ENCODE measurements at regions not wholly inside any gene's neighbourhood (a gene's known extent, or its start where the extent isn't known, plus 50 kb on each side); places are given as distances from the start of the nearest gene placed in this dataset.

GRCh38 chr18:10153924-10154752, 240.3 kb downstream of the VAPA start:
- no peaks in the 10 kb centered on the region for H3K27me3 ChIP-seq
- WGBS, 3 donors = 42 to 56% (median 52%) methylated on average over 2 of the region's 2 CpGs
- H3K9me3 ChIP-seq = no peaks in the 10 kb centered on the region
- H3K36me3 ChIP-seq = no peaks in the 10 kb centered on the region
- no peak overlapping the region for H3K4me3 ChIP-seq
- H3K27ac ChIP-seq = no peak overlapping the region
- H3K4me1 ChIP-seq (ENCODE audit: insufficient read depth) = peaks cover 1% of the 10 kb centered on the region
- DNase-seq = no peak
- no peak for TF ChIP-seq POLR2A (IDR thresholded peaks at IDR 0.05)
- intact Hi-C loops (cut with DNase I) = no loop called here

DNA sequence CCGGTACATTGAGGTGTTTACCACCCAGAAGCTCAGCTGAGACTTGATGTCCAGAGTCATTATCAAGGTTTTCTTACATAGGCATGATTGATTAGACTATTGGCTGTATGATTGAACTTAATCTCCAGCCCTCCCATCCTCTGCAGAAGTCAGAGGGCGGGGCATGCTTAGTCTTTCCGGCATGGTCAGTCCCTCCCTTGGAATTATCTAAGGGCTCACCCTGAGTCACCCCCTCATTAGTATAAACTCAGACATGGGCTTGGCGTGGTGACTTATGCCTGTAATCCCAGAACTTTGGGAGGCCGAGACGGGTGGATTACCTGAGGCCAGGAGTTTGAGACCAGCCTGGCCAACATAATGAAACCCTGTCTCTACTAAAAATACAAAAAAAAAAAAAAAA, 243.9 kb downstream of the VAPA start:
- H3K27me3 ChIP-seq = no peaks in the 10 kb centered on the region
- no peak overlapping the region for H3K4me3 ChIP-seq
- no peaks in the 10 kb centered on the region for H3K9me3 ChIP-seq
- peaks cover 1% of the 10 kb centered on the region for H3K4me1 ChIP-seq (ENCODE audit: insufficient read depth)
- TF ChIP-seq POLR2A (IDR thresholded peaks at IDR 0.05) = no peak
- TF ChIP-seq EP300 (IDR thresholded peaks at IDR 0.05) = no peak
- TF ChIP-seq, protein P1, sequence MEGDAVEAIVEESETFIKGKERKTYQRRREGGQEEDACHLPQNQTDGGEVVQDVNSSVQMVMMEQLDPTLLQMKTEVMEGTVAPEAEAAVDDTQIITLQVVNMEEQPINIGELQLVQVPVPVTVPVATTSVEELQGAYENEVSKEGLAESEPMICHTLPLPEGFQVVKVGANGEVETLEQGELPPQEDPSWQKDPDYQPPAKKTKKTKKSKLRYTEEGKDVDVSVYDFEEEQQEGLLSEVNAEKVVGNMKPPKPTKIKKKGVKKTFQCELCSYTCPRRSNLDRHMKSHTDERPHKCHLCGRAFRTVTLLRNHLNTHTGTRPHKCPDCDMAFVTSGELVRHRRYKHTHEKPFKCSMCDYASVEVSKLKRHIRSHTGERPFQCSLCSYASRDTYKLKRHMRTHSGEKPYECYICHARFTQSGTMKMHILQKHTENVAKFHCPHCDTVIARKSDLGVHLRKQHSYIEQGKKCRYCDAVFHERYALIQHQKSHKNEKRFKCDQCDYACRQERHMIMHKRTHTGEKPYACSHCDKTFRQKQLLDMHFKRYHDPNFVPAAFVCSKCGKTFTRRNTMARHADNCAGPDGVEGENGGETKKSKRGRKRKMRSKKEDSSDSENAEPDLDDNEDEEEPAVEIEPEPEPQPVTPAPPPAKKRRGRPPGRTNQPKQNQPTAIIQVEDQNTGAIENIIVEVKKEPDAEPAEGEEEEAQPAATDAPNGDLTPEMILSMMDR (IDR thresholded peaks at IDR 0.05) = no peak
- H3K27ac ChIP-seq = no peak overlapping the region
- 90 to 97% (median 92%) methylated on average over 6 of the region's 6 CpGs for WGBS, 3 donors
- no peaks in the 10 kb centered on the region for H3K36me3 ChIP-seq
- intact Hi-C loops (cut with DNase I) = no loop called here
- no peak for DNase-seq

DNA sequence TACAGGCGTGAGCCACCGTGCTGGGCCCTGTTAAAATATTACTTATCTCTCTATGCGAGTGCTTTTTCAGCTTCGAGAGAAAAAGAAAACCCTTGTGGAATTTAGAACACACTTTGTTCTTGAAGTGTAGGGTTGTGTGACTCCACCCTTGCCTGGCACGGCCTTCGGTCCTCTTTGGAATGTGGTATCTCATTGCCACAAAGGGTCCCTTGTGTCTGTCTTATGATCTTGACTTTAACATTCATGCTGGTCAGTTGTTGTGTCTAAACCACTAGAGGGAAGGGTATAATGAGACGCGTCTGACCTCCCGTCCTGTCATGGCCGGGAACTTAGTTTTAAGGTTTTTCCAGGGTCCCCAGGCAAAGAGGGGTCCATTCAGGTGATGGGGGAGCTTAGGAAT, 246.4 kb downstream of the VAPA start:
- no peak overlapping the region for H3K27ac ChIP-seq
- no peak for DNase-seq
- H3K4me1 ChIP-seq (ENCODE audit: insufficient read depth) = no peaks in the 10 kb centered on the region
- intact Hi-C loops (cut with DNase I) = no loop called here
- no peaks in the 10 kb centered on the region for H3K27me3 ChIP-seq
- H3K9me3 ChIP-seq = no peaks in the 10 kb centered on the region
- no peak for TF ChIP-seq POLR2A (IDR thresholded peaks at IDR 0.05)
- TF ChIP-seq EP300 (IDR thresholded peaks at IDR 0.05) = no peak
- TF ChIP-seq, protein P1 (IDR thresholded peaks at IDR 0.05) = no peak
- H3K36me3 ChIP-seq = no peaks in the 10 kb centered on the region
- no peak overlapping the region for H3K4me3 ChIP-seq
- WGBS, 3 donors = 92 to 95% (median 93%) methylated on average over 10 of the region's 10 CpGs

DNA sequence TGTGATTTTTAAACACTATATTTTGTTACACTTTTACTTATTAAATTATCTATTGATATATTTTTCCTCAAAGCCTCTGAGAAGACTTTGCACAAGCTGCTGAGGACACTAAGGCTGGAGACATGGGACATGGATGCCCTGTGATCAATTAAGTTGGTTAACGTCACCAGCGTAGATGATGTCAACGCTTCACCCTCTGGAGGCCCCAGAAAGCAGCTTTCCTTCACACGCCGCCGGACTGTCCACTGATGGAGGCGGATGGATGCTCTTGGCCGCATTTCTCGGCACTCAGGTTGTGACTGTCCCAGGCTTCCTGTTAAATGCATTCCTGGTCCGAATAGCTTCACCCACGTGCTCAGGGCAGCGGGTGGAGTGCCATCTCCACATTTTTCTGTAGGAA, 247.5 kb downstream of the VAPA start:
- Histone ChIP-seq H3K27me3 (no peaks in the 10 kb centered on the region), H3K4me1 (ENCODE audit: insufficient read depth) (no peaks in the 10 kb centered on the region), H3K36me3 (no peaks in the 10 kb centered on the region), H3K9me3 (no peaks in the 10 kb centered on the region), H3K27ac (no peak overlapping the region), H3K4me3 (no peak overlapping the region)
- intact Hi-C loops (cut with DNase I) = no loop called here
- WGBS, 3 donors = 94 to 96% (median 95%) methylated on average over 12 of the region's 12 CpGs
- no peak for DNase-seq
- TF ChIP-seq POLR2A (IDR thresholded peaks at IDR 0.05) (no peak), EP300 (IDR thresholded peaks at IDR 0.05) (no peak)
- TF ChIP-seq, protein P1 (IDR thresholded peaks at IDR 0.05) = no peak

DNA sequence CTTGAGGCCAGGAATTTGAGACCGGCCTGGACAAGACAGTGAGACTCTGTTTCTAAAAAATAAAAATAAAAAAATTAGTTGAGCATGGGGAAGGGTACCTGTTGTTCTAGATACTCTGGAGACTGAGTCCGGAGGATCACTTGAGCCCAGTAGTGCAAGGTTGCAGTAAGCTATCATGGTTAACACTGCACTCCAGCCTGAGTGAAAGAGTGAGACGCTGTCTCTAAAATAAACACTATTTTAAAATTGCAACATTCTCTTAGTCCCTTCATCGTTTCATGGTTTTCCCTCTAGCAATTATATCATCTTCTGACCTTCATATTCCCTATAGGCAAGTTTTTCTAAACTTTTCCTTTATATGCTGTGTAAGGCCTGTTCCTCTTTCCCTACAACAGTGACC, 248.5 kb downstream of the VAPA start:
- WGBS, 3 donors = 84 to 85% (median 84%) methylated on average over 4 of the region's 4 CpGs
- TF ChIP-seq POLR2A (IDR thresholded peaks at IDR 0.05) (no peak), EP300 (IDR thresholded peaks at IDR 0.05) (no peak)
- TF ChIP-seq, protein P1 (IDR thresholded peaks at IDR 0.05) = no peak
- no peak for DNase-seq
- Histone ChIP-seq H3K27me3 (no peaks in the 10 kb centered on the region), H3K27ac (no peak overlapping the region), H3K4me1 (ENCODE audit: insufficient read depth) (no peaks in the 10 kb centered on the region), H3K9me3 (no peaks in the 10 kb centered on the region), H3K4me3 (no peak overlapping the region), H3K36me3 (no peaks in the 10 kb centered on the region)
- intact Hi-C loops (cut with DNase I) = no loop called here

Measured in ovary (tissue), 7 donors.